ENCODE measurements at regions not wholly inside any gene's neighbourhood (a gene's known extent, or its start where the extent isn't known, plus 50 kb on each side); places are given as distances from the start of the nearest gene placed in this dataset.

DNA sequence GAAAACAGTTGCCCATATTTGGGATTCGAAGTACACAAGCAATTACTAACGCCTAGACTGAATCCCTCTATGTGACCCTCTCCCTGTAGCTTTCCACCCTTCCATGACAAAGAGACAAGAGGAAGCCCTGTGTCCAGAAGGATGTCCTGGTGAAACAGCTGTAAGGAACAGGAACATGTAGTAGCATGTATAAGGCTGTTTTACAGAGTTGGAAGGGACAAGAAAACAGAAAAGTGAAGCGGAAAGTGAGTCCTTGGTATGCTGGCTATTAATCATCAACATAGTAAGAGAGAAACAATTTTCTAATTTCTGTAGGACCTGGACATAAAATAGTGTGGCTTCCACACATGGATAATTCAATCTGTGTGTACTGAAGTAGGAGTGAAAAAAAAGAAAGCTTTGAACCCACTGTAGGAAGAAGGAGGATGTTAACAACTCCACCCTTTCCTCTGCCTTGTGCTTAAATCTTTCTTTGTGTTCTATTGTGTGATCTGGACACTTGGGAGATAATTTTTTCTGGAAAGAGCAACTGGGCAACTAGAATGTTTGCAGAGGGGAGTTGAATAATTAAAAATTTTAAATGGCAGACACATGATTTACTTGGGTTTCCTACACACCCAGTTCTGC, 162.3 kb upstream of the ZSWIM2 start (continued):
- TF ChIP-seq ZBTB10 (tag by site-specific recombination; IDR thresholded peaks at IDR 0.05) (no peak), ZNF362 (tag by site-specific recombination; IDR thresholded peaks at IDR 0.05) (no peak), ZBTB7A (tag by site-specific recombination; IDR thresholded peaks at IDR 0.05; ENCODE audit: low read depth) (no peak), ZNF155 (tag by site-specific recombination; IDR thresholded peaks at IDR 0.05) (no peak), ZNF366 (tag by site-specific recombination; conservative IDR thresholded peaks at IDR 0.05) (no peak), WT1 (tag by site-specific recombination; IDR thresholded peaks at IDR 0.05) (no peak), ZNF549 (tag by site-specific recombination; IDR thresholded peaks at IDR 0.05) (no peak), ZNF585B (tag by site-specific recombination; IDR thresholded peaks at IDR 0.05) (no peak), ZNF521 (tag by site-specific recombination; IDR thresholded peaks at IDR 0.05) (no peak)

DNA sequence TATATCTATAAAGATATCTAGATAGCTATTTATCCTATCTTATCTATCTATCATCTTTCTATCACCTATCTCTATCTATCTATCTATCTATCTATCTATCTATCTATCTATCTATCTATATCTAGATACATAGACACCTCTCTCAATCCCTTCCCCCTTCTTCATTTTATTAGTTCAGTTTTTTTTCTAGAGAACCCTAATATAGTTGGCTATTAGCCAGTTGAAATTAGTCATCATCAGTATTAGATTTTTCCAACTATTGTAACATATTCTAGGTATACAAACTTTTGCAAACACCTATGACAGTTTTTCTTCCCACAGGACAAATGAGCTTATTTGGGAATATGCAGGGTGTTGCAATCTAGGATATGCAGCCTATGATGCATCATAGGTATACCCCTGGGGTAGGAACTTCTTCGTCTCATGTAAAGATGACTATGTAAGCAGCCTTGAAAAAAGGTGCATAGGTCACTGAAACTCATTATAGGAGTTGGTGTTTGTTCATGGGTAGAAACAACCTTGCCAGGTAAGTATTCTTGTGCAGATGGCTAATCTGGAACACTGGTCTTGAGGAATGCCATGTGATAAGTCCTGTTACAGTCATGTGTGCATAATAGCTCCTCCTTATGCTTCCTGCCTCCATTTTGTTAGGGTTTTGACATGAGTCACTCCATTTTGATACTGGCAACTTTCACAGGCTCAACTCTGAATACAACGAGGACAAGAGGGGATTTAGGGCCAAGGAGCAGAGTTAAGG, 160.7 kb upstream of the ZSWIM2 start:
- no peaks in the 10 kb centered on the region for H3K36me3 ChIP-seq (ENCODE audit: control insufficient read depth in 2 of 2, insufficient read depth in 1 of 2, low read length in 2 of 2)
- TF ChIP-seq REPIN1 (tag by site-specific recombination; IDR thresholded peaks at IDR 0.05; ENCODE audit: low read depth) (no peak), GFI1B (tag by site-specific recombination; IDR thresholded peaks at IDR 0.05) (no peak), ZNF629 (tag by site-specific recombination; IDR thresholded peaks at IDR 0.05) (no peak)
- POLR2A ChIA-PET, result no interaction called here
- H3K27ac ChIP-seq (ENCODE audit: extremely low read depth, low read depth, low read length), result no peak overlapping the region
- H3K4me3 ChIP-seq (ENCODE audit: low read depth, low read length), result no peak overlapping the region
- H3K4me1 ChIP-seq (ENCODE audit: control insufficient read depth, insufficient read depth, low read length), result no peaks in the 10 kb centered on the region
- H3K9me3 ChIP-seq (ENCODE audit: control insufficient read depth, insufficient read depth, low read depth, low read length), result no peaks in the 10 kb centered on the region
- CTCF ChIA-PET, result no interaction called here

DNA sequence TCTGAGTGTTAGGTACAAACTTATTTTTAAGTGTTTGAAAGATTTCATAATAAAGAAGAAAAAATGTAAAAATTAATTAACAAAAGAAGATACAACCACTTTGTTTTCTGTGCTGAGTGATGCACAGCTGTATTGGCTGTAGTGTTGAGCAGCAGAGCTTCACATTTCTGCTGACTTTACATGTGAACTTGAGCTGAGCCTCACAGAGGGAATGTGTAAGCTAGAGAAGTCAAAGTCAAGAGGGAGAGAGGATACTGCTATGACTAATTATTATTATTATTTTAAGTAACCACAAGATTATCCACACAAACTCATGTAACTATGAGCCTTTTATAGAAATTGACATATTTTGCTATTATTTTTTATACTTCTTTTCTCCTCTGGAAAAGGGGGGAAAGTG, 159.1 kb upstream of the ZSWIM2 start:
- ChIA-PET POLR2A (no interaction called here), CTCF (no interaction called here)
- Histone ChIP-seq H3K4me3 (ENCODE audit: low read depth, low read length) (no peak overlapping the region), H3K9me3 (ENCODE audit: control insufficient read depth, insufficient read depth, low read depth, low read length) (no peaks in the 10 kb centered on the region), H3K36me3 (ENCODE audit: control insufficient read depth in 2 of 2, insufficient read depth in 1 of 2, low read length in 2 of 2) (no peaks in the 10 kb centered on the region), H3K4me1 (ENCODE audit: control insufficient read depth, insufficient read depth, low read length) (no peaks in the 10 kb centered on the region), H3K27ac (ENCODE audit: extremely low read depth, low read depth, low read length) (no peak overlapping the region)
- TF ChIP-seq, protein P1, sequence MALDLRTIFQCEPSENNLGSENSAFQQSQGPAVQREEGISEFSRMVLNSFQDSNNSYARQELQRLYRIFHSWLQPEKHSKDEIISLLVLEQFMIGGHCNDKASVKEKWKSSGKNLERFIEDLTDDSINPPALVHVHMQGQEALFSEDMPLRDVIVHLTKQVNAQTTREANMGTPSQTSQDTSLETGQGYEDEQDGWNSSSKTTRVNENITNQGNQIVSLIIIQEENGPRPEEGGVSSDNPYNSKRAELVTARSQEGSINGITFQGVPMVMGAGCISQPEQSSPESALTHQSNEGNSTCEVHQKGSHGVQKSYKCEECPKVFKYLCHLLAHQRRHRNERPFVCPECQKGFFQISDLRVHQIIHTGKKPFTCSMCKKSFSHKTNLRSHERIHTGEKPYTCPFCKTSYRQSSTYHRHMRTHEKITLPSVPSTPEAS (tag by site-specific recombination; IDR thresholded peaks at IDR 0.05), result no peak
- TF ChIP-seq ZFP69B (tag by site-specific recombination; IDR thresholded peaks at IDR 0.05) (no peak), ZNF112 (tag by site-specific recombination; IDR thresholded peaks at IDR 0.05) (no peak), ZNF335 (tag by site-specific recombination; conservative IDR thresholded peaks at IDR 0.05) (no peak), ZEB2 (tag by site-specific recombination; IDR thresholded peaks at IDR 0.05) (no peak), ZNF677 (tag by site-specific recombination; IDR thresholded peaks at IDR 0.05) (no peak), ZNF148 (tag by site-specific recombination; IDR thresholded peaks at IDR 0.05; ENCODE audit: borderline replicate concordance) (no peak), ZNF791 (tag by site-specific recombination; IDR thresholded peaks at IDR 0.05) (no peak), HOXD13 (CRISPR knock-in tag; IDR thresholded peaks at IDR 0.05; ENCODE audit: borderline replicate concordance) (no peak), ZNF600 (tag by site-specific recombination; IDR thresholded peaks at IDR 0.05) (no peak)
- TF ChIP-seq, protein P2, sequence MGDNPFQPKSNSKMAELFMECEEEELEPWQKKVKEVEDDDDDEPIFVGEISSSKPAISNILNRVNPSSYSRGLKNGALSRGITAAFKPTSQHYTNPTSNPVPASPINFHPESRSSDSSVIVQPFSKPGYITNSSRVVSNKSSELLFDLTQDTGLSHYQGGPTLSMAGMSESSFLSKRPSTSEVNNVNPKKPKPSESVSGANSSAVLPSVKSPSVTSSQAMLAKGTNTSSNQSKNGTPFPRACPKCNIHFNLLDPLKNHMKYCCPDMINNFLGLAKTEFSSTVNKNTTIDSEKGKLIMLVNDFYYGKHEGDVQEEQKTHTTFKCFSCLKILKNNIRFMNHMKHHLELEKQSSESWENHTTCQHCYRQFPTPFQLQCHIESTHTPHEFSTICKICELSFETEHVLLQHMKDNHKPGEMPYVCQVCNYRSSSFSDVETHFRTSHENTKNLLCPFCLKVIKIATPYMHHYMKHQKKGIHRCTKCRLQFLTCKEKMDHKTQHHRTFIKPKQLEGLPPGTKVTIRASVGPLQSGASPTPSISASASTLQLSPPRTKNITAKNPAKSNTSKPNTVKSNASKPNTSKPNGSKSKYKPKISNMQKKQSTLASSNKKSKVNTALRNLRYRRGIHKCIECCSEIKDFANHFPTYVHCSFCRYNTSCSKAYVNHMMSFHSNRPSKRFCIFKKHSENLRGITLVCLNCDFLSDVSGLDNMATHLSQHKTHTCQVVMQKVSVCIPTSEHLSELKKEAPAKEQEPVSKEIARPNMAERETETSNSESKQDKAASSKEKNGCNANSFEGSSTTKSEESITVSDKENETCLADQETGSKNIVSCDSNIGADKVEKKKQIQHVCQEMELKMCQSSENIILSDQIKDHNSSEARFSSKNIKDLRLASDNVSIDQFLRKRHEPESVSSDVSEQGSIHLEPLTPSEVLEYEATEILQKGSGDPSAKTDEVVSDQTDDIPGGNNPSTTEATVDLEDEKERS (tag by site-specific recombination; IDR thresholded peaks at IDR 0.05), result no peak

All from HEK293 (cell line).